Chondrocyte (in vitro differentiated cells): ENCODE measurements at regions not wholly inside any gene's neighbourhood (a gene's known extent, or its start where the extent isn't known, plus 50 kb on each side); places are given as distances from the start of the nearest gene placed in this dataset.
A peak's percentile ranks its signal among the peaks of the same experiment; 100 is the strongest.

ENCODE experiments used
- DNase-seq: peaks from one replicate; pipeline ENCODE4 v3.0.0; 2021; ENCODE audit warnings: mixed read lengths, low spot score
- H3K27ac Mint-ChIP-seq: one replicate; pipeline ENCODE4 v1.8.0; 2021; ENCODE audit warnings: mild to moderate bottlenecking, moderate library complexity, mixed read lengths; ENCODE audit not compliant: unreplicated experiment
- H3K27me3 Mint-ChIP-seq: 2 replicates; pipeline ENCODE4 v1.8.0; 2021; ENCODE audit warnings: low read depth, mixed read lengths
- H3K36me3 Mint-ChIP-seq: 2 replicates; pipeline ENCODE4 v1.8.0; 2021; ENCODE audit warnings: low read depth, mixed read lengths
- H3K4me1 Mint-ChIP-seq: 2 replicates; pipeline ENCODE4 v1.8.0; 2021; ENCODE audit warnings: low read depth, mild to moderate bottlenecking, mixed read lengths
- H3K4me3 Mint-ChIP-seq: one replicate; pipeline ENCODE4 v1.8.0; 2021; ENCODE audit warnings: mild to moderate bottlenecking, moderate library complexity, mixed read lengths; ENCODE audit not compliant: unreplicated experiment
- H3K9me3 Mint-ChIP-seq: 2 replicates; pipeline ENCODE4 v1.8.0; 2021; ENCODE audit warnings: low read depth, mixed read lengths
- CTCF ChIP-seq: fragments of 200-600 bp; sonication (generic); IDR thresholded peaks from 2 replicates; pipeline ENCODE4 v1.5.0; 2021; ENCODE audit warnings: antibody characterized with exemption, mild to moderate bottlenecking, moderate library complexity

DNA sequence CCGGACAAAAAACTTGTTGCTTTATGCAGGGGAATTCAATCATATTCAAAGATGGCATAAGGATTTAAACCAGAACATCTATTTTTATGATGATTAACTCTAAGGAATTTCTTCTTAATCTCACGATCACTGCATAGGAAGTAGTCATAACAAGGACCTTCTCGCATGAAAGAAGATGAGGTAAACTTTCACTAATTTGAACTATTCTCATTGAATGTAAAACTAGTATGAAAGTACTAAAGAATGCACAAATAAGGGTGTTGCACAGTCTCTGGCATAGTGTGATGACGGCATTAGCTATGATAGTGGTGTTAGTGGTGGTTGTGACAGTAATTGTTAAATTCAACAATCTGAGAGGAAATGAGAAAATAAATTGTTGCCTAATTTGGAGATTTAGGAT, 280.0 kb downstream of the SLC6A15 start:
- H3K4me3 Mint-ChIP-seq = no peak overlapping the region
- peaks cover 3% of the 10 kb centered on the region for H3K27me3 Mint-ChIP-seq
- no peaks in the 10 kb centered on the region for H3K9me3 Mint-ChIP-seq
- DNase-seq = no peak
- H3K4me1 Mint-ChIP-seq = peaks cover 7% of the 10 kb centered on the region
- no peaks in the 10 kb centered on the region for H3K36me3 Mint-ChIP-seq
- no peak overlapping the region for H3K27ac Mint-ChIP-seq
- no peak for TF ChIP-seq CTCF

DNA sequence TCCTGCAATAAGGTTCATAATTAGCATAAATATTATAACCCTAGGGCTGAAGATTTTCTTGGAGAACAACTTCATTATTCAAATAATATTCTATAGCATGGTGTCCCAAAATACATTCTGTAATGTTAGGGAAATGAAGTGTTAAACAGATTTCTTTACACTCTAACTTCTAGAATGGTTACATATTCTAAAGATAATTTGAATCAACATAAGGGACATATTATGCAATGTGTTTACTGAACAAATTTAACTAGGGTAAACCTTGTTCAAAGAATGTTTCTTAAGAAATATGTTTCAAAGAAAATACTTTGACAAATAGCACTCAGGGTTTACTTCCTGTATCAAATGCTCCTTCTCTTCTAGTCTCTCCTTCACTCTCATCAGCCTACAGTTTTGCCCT, 281.6 kb downstream of the SLC6A15 start:
- no peak for TF ChIP-seq CTCF
- H3K27ac Mint-ChIP-seq = no peak overlapping the region
- no peak for DNase-seq
- H3K36me3 Mint-ChIP-seq = no peaks in the 10 kb centered on the region
- no peak overlapping the region for H3K4me3 Mint-ChIP-seq
- H3K9me3 Mint-ChIP-seq = no peaks in the 10 kb centered on the region
- no peaks in the 10 kb centered on the region for H3K4me1 Mint-ChIP-seq
- H3K27me3 Mint-ChIP-seq = peaks cover 3% of the 10 kb centered on the region

GRCh38 chr12:84627593-84627992, 285.0 kb downstream of the SLC6A15 start:
- Mint-ChIP-seq H3K27ac (no peak overlapping the region), H3K9me3 (no peaks in the 10 kb centered on the region), H3K36me3 (no peaks in the 10 kb centered on the region), H3K4me3 (no peak overlapping the region), H3K4me1 (no peaks in the 10 kb centered on the region), H3K27me3 (peaks cover 3% of the 10 kb centered on the region)
- DNase-seq = no peak
- no peak for TF ChIP-seq CTCF

GRCh38 chr12:84624601-84625000, 288.0 kb downstream of the SLC6A15 start:
- Mint-ChIP-seq H3K27me3 (peaks cover 3% of the 10 kb centered on the region), H3K36me3 (no peaks in the 10 kb centered on the region)

GRCh38 chr12:84619053-84619571, 293.5 kb downstream of the SLC6A15 start:
- H3K27ac Mint-ChIP-seq = no peak overlapping the region
- H3K36me3 Mint-ChIP-seq = no peaks in the 10 kb centered on the region
- H3K4me3 Mint-ChIP-seq = no peak overlapping the region
- TF ChIP-seq CTCF = peak; percentile 73
- DNase-seq = no peak
- no peaks in the 10 kb centered on the region for H3K27me3 Mint-ChIP-seq
- H3K9me3 Mint-ChIP-seq = no peaks in the 10 kb centered on the region
- no peaks in the 10 kb centered on the region for H3K4me1 Mint-ChIP-seq

More at GRCh38 chr12:84624601-84625000, 288.0 kb downstream of the SLC6A15 start:
- no peak overlapping the region for H3K4me3 Mint-ChIP-seq
- no peaks in the 10 kb centered on the region for H3K9me3 Mint-ChIP-seq
- H3K4me1 Mint-ChIP-seq = no peaks in the 10 kb centered on the region
- no peak for TF ChIP-seq CTCF
- DNase-seq = no peak
- no peak overlapping the region for H3K27ac Mint-ChIP-seq
